ENCODE measurements at regions not wholly inside any gene's neighbourhood (a gene's known extent, or its start where the extent isn't known, plus 50 kb on each side); places are given as distances from the start of the nearest gene placed in this dataset.

- no peak for DNase-seq
Measured at GRCh38 chr5:2903451-2904395, 152.2 kb upstream of the IRX2 start.

GRCh38 chr5:2902742-2903297, 151.3 kb upstream of the IRX2 start:
- DNase-seq, result no peak

- no peak for DNase-seq
Measured at GRCh38 chr5:2902186-2902585, 150.7 kb upstream of the IRX2 start.

- DNase-seq, result no peak
Measured at GRCh38 chr5:2901511-2901910, 150.0 kb upstream of the IRX2 start.

GRCh38 chr5:2901096-2901495, 149.6 kb upstream of the IRX2 start:
- DNase-seq, result no peak

- no peak for DNase-seq
Measured at GRCh38 chr5:2900360-2900759, 148.9 kb upstream of the IRX2 start.

GRCh38 chr5:2899311-2899710, 147.8 kb upstream of the IRX2 start:
- no peak for DNase-seq

- no peak for DNase-seq
Measured at GRCh38 chr5:2898661-2899060, 147.2 kb upstream of the IRX2 start.

GRCh38 chr5:2897276-2897961, 145.9 kb upstream of the IRX2 start:
- DNase-seq, result no peak

- DNase-seq, result no peak
Measured at GRCh38 chr5:2896371-2897275, 145.1 kb upstream of the IRX2 start.

- DNase-seq, result no peak
Measured at GRCh38 chr5:2895876-2896275, 144.4 kb upstream of the IRX2 start.

- DNase-seq, result no peak
Measured at GRCh38 chr5:2895196-2895595, 143.7 kb upstream of the IRX2 start.

GRCh38 chr5:2894736-2895135, 143.3 kb upstream of the IRX2 start:
- no peak for DNase-seq

- DNase-seq, result no peak
Measured at GRCh38 chr5:2894316-2894715, 142.8 kb upstream of the IRX2 start.

GRCh38 chr5:2892466-2893000, 141.1 kb upstream of the IRX2 start:
- DNase-seq, result no peak

- DNase-seq, result no peak
Measured at GRCh38 chr5:2891781-2892180, 140.3 kb upstream of the IRX2 start.

GRCh38 chr5:2890011-2890410, 138.5 kb upstream of the IRX2 start:
- no peak for DNase-seq

- DNase-seq, result no peak
Measured at GRCh38 chr5:2888520-2889060, 137.1 kb upstream of the IRX2 start.

GRCh38 chr5:2887481-2888348, 136.2 kb upstream of the IRX2 start:
- no peak for DNase-seq

GRCh38 chr5:2886531-2886930, 135.1 kb upstream of the IRX2 start:
- no peak for DNase-seq

GRCh38 chr5:2883771-2884170, 132.3 kb upstream of the IRX2 start:
- DNase-seq, result no peak

Data from hippocampal formation (tissue), 2 donors.